ENCODE measurements at regions not wholly inside any gene's neighbourhood (a gene's known extent, or its start where the extent isn't known, plus 50 kb on each side); places are given as distances from the start of the nearest gene placed in this dataset.
"Not testable (repeated sequence)": the region's sequence is repeated elsewhere in the genome, so short reads cannot be mapped to it uniquely, and the experiment has no call there.

DNA sequence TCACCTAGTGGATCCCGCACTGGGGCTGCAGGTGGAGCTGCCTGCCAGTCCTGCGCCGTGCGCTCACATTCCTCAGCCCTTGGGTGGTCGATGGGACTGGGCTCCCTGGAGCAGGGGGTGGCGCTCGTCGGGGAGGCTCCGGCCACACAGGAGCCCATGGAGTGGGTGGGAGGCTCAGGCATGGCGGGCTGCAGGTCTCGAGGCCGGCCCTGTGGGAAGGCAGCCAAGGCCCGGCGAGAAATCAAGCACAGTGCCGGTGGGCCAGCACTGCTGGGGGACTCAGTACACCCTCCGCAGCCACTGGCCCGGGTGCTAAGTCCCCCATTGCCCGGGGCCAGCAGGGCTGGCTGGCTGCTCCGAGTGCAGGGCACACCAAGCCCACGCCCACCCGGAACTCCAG lies 1708.6 kb downstream of the OLFM4 start:
- DNase-seq = not testable (repeated sequence)

DNA sequence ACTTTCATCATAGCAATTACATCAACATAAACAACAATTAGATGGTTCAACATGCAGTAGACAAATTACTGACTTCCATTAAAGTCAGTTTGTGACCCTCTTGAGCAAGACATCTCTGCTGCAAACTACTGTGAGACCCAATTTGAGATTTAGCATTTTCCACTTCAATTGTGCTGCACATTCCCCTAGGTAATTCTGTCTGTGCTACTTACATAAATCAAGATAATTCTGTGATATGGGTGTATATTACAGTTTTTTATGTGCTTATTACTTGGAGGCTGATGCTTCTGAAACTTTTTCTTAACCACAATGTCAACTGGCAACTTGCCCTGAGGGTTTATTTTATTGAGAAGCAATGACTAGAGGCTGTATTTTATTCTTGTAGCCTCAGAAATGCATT lies 1714.4 kb downstream of the OLFM4 start:
- no peak for DNase-seq

DNA sequence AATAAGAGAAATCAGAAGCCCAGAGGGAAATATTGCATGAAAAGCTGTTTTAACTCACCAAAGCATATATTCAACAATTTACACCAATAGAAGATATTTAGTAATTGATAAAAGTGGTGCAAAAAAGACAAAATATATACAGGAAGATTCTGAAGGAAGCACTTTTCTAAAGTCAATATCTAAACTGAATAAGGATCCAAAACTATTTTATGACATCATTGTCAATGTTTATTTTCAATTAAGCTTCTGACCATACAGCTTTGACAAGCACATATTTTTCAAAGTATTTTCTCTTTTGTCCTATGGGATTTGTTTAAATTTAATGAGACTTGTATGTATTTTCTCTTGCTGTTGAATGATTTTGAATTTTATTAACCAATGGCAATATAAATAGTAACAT lies 1716.1 kb downstream of the OLFM4 start:
- DNase-seq = no peak

DNA sequence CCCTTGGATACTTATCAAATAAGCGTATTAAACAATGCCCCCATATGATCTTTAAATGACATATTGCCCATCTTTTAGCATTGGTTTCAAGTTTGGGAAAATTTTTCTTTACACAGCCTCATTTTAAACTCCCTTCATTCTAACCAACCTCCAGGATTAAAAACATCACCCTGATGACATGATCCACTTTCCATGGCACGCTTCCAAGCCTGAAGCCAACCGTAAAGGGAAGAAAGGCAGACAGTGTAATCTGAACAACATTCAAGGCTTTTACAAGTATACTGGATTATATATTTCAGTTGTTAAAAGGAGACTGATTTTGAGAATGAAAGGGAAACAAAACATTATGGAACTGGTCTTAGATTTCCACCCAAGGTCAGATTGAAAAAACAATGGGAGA lies 1721.9 kb downstream of the OLFM4 start:
- DNase-seq = no peak

DNA sequence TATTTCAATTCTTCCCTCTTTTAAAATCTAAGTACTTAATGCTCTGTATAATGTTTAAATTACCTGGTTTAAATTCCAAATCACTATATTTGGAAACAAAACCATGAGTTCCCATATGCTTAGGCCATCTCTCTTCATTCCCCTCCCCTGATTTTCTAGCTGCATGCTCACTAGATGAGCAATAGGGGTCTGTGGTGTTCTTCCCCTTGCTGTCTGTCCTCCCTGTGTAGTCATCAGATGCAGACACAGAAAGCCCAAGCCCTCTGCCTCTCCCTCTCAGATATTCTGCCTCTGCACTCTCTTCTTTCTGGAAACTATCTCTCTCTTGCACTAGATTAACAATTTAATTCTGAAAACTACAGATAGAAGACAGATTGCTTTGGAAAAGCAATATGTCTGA lies 1730.2 kb downstream of the OLFM4 start:
- no peak for DNase-seq

- DNase-seq = no peak
Observed at GRCh38 chr13:54768214-54768613, 1739.6 kb downstream of the OLFM4 start.

- no peak for DNase-seq
Observed at GRCh38 chr13:54775501-54776191, 1747.0 kb downstream of the OLFM4 start.

DNA sequence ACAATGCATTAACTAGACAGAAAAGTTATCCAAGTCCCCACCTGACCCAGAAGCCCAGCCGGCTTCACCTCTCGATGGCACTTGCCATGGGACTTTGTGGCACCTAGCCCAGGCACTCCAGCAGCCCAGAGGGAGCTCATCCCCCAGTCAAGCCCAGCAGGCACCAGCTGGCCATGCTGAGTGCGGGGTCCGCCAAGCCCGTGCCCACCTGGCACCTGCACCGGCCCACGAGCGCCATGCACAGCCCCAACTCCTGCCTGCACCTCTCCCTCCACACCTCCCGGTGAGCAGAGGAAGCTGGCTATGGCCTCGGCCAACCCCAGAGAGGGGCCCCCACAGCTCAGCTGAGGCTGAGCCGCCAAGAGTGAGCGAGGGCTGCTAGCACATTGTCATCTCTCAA lies 1759.1 kb downstream of the OLFM4 start:
- no peak for DNase-seq

DNA sequence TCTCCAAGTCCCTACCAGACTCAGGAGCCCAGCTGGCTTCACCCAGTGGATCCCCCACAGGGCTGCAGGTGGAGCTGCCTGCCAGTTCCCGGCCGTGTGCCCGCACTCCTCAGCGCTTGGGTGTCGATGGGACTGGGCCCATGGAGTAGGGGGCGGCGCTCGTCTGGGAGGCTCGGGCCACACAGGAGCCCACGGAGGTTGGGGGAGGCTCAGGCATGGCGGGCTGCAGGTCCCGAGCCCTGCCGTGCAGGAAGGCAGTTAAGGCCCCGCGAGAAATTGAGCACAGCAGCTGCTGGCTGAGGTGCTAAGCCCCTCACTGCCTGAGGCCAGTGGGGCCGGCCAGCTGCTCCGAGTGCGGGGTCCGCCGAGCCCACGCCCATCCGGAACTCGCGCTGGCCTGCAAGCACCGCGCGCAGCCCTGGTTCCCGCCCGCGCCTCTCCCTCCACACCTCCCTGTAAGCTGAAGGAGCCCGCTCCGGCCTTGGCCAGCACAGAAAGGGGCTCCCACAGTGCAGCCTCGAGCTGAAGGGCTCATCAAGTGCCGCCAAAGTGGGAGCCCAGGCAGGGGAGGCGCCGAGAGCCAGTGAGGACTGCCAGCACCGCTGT lies 1771.1 kb downstream of the OLFM4 start:
- no peak for DNase-seq

- no peak for DNase-seq
Observed at GRCh38 chr13:54802226-54802625, 1773.6 kb downstream of the OLFM4 start.

- DNase-seq = no peak
Observed at GRCh38 chr13:54805743-54806142, 1777.1 kb downstream of the OLFM4 start.

GRCh38 chr13:54821938-54822470 lies 1793.4 kb downstream of the OLFM4 start:
- not testable (repeated sequence) for DNase-seq

GRCh38 chr13:54829391-54830068 lies 1800.9 kb downstream of the OLFM4 start:
- DNase-seq = not testable (repeated sequence)

DNA sequence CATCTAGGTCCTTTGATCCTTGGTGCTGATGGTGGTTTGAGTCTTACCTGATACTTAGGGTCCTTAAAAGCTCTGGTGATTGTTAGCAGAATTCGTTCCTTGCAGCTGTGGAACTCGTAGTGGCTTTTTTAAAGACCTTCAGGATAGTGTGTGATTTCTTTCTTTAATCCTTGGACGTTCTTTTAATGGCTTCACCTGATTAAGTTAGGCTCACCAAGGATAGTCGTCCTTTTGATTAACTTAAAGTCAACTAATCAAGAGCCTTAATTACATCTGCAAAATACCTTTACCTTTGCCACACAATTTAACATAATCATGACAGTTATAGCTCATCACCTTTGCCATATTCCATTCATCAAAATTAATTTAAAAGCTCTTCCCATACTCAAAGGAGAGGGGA lies 1807.7 kb downstream of the OLFM4 start:
- no peak for DNase-seq

- no peak for DNase-seq
Observed at GRCh38 chr13:54841682-54842081, 1813.1 kb downstream of the OLFM4 start.

DNA sequence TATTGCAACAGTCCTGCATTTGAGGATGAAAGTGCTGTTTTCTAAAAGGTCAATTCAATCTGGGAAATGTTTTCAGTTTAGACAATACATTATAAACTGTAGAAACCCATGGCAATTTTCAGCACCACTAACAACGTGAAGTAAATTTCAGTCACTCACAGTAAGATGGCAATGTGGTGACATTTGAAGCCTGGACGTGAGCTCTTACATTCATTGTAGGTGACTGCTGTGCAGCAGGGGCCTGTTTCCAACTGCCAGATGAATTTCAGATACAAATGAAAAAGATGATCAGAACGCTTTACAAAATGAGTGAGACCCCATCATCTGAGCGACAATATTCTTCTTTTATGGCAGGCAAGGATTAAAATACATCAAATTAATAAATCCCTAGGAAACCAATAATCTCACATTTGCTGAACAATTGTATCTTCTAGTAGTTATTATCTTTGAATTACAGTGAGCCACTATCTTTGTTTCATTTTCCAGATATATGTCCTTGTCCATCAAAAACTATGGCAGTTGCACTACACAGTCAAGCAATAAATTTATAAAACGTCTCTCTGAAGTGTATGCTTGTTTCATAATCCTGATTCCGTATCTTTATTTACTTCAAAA lies 1816.8 kb downstream of the OLFM4 start:
- no peak for DNase-seq

DNA sequence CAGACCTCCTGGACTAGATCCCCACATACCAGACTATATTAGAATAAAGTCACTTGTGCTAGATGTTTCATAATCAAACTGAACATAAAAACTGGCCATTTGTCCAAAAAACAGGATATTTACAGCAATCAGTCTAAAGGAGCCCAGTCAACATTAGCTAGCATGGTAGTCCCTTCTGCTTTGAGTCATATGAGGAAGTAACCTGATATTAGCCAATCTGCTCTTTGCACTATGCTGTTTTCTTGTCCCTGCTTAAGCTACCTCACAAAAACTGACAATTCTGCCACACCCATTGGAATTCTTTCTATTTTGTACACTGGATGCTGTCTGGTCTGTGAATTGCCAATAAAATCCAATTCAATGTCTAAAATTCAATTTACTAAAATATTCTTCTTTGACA lies 1824.2 kb downstream of the OLFM4 start:
- peak in 1 of 2 donors; percentile 6 for DNase-seq

DNA sequence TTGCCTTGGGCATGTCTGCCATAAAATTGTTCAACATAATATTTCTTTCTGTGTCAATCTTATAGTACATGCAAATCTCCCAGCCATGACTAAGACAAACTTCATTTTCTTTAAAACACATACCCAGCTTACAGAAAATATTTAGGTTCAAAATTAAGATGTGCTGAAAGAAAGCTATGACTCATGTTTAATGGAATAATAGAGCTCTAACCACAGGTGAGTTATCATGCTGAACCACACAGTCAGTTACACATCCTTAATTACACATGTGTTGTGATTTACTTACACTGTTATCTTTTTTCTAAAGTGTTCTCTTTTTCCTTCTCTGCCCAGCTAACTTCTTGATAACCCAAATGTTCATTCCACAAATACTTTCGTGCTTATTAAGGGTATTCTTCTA lies 1831.2 kb downstream of the OLFM4 start:
- no peak for DNase-seq

DNA sequence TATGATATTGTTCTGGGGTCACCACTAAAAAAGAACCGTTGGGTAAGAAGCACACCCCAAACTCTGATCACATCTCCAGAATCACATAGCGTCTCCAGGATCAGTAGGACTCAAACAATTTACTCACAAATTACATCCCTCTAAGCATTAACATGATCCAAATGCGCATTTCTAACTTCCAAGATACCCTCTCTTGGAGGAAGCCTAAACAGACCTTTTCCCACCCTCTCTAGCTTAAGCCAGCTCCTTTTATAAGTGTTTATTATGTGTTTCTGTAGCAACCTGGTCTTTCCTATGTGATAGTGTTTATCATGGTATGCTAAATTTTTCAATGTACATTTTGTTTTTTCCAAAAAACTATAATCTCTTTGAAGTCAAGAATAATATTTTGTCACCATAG lies 1846.5 kb downstream of the OLFM4 start:
- no peak for DNase-seq

DNA sequence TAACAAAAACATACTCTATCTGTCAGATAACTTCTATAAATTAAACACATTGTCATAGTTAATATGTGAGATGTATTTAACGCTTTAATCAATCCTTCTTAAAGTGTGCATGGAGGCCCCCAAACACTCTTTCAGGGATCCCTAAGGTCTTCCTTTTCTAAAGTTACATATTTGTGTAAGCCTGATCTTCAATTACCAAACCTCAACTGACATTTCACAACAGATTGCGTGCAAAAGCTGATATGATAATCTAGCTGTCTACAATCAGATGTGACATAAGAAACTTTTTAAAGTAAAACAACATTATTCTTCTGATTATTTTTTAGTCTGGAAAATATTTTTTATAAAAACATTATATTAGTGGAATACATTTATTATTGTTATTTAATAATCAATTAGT lies 1850.4 kb downstream of the OLFM4 start:
- no peak for DNase-seq

DNA sequence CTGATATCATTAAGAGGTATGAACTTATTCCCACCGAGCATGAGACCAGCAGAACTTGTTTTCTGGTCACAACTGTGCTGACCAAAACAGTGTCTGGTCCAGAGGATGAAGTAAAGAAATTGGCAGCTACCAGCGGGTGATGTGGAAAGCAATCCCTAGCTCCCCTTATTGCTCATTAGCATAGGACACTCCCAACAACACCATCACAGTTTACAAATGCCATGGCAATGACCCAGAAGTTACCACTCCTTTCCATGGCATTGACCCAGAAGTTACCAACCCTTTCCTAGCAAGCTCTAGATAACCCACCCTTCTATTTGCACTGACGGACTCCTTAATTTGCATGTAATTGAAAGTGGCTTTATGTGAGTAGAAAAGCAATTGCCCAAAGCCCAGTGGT lies 1856.1 kb downstream of the OLFM4 start:
- DNase-seq = no peak

DNA sequence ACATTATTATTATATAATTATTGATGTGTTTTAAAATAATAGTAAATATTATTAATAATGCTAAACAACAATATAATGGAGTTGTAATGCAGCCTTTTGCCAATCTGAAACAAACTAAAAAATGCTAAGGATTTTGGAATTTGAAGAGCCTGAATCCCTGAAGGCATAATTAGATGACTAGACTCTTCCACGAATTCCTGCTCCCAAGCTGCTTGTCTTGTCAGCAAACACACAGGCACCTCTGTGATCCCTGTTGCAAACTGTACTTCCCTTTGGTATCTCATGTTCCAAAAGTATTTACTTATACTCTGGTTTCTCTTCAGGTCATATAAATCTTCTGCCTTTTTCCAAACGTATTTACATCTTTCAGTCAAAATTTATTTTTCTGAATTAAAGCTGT lies 1862.4 kb downstream of the OLFM4 start:
- DNase-seq = no peak

GRCh38 chr13:54901316-54901715 lies 1872.7 kb downstream of the OLFM4 start:
- no peak for DNase-seq

Measured in inflammatory macrophage (primary cell).